Endothelial cell of umbilical vein (primary cell): ENCODE measurements at regions not wholly inside any gene's neighbourhood (a gene's known extent, or its start where the extent isn't known, plus 50 kb on each side); places are given as distances from the start of the nearest gene placed in this dataset.

ENCODE experiments used
- CTCF ChIP-seq, 2 donors: IDR thresholded peaks; 1 replicate in 1 of 2; 2 replicates in 1 of 2; pipeline ENCODE4 v1.5.1; 2011; ENCODE audit warnings: low read length in 2 of 2, mild to moderate bottlenecking in 2 of 2, moderate library complexity in 2 of 2, control low read depth in 1 of 2, inconsistent platforms in 1 of 2, low read depth in 1 of 2; ENCODE audit not compliant: insufficient read depth in 1 of 2; ENCODE audit errors: extremely low read depth in 1 of 2
- EZH2 ChIP-seq: IDR thresholded peaks from 2 replicates; pipeline ENCODE4 v1.6.1; 2012; ENCODE audit warnings: borderline replicate concordance, low read depth, mild to moderate bottlenecking, moderate library complexity, low read length, inconsistent platforms; ENCODE audit not compliant: severe bottlenecking

GRCh38 chr4:38371391-38371851 lies 292.6 kb upstream of the KLF3 start:
- TF ChIP-seq CTCF (IDR thresholded peaks at IDR 0.05; ENCODE audit: extremely low read depth in 1 of 2, insufficient read depth in 1 of 2, low read depth in 1 of 2, low read length in 2 of 2) (no peak), EZH2 (no peak)
